H1 (cell line): ENCODE measurements at regions not wholly inside any gene's neighbourhood (a gene's known extent, or its start where the extent isn't known, plus 50 kb on each side); places are given as distances from the start of the nearest gene placed in this dataset.

Experiments used
- ASH2L ChIP-seq: fragments of 200-600, 300-600 bp; sonication (generic); IDR thresholded peaks from one replicate; pipeline ENCODE4 v1.7.1; 2017; ENCODE audit warnings: low read length
- FOSL1 ChIP-seq: IDR thresholded peaks from 2 replicates; pipeline ENCODE4 v1.6.1; 2011; ENCODE audit warnings: mild to moderate bottlenecking, low read depth, low read length, moderate library complexity; ENCODE audit not compliant: insufficient read depth
- HDAC2 ChIP-seq, 2 experiments: fragments of 300-600 bp in 1 of 2; sonication (generic) in 1 of 2; IDR thresholded peaks; 2 replicates each; pipeline ENCODE4 v1.6.1; 2011 to 2012; ENCODE audit warnings: low read depth in 2 of 2, low read length in 2 of 2, mild to moderate bottlenecking in 2 of 2, moderate library complexity in 2 of 2, borderline replicate concordance in 1 of 2, inconsistent platforms in 1 of 2
- JUN ChIP-seq: IDR thresholded peaks from 2 replicates; pipeline ENCODE4 v1.6.1; 2011; ENCODE audit warnings: low read depth, mild to moderate bottlenecking, improper control_type of control experiment, low read length
- POLR2AphosphoS5 ChIP-seq: IDR thresholded peaks from 2 replicates; pipeline ENCODE4 v1.6.1; 2011; ENCODE audit warnings: low read depth, low read length
- SUZ12 ChIP-seq: fragments of 200-600 bp; sonication (generic); IDR thresholded peaks from 2 replicates; pipeline ENCODE4 v1.6.1; 2012; ENCODE audit warnings: mild to moderate bottlenecking, inconsistent platforms, low read length, moderate library complexity, mixed read lengths
- TF ChIP-seq, protein P1 (sequence below): fragments of 300-600 bp; sonication (generic); IDR thresholded peaks from 2 replicates; pipeline ENCODE4 v1.7.1; 2012; ENCODE audit warnings: low read length, moderate library complexity, mild to moderate bottlenecking, inconsistent platforms; ENCODE audit not compliant: insufficient replicate concordance
- TF ChIP-seq, protein P2 (sequence below): IDR thresholded peaks from 2 replicates; pipeline ENCODE4 v1.6.1; 2011; ENCODE audit warnings: low read length, improper control_type of control experiment

DNA sequence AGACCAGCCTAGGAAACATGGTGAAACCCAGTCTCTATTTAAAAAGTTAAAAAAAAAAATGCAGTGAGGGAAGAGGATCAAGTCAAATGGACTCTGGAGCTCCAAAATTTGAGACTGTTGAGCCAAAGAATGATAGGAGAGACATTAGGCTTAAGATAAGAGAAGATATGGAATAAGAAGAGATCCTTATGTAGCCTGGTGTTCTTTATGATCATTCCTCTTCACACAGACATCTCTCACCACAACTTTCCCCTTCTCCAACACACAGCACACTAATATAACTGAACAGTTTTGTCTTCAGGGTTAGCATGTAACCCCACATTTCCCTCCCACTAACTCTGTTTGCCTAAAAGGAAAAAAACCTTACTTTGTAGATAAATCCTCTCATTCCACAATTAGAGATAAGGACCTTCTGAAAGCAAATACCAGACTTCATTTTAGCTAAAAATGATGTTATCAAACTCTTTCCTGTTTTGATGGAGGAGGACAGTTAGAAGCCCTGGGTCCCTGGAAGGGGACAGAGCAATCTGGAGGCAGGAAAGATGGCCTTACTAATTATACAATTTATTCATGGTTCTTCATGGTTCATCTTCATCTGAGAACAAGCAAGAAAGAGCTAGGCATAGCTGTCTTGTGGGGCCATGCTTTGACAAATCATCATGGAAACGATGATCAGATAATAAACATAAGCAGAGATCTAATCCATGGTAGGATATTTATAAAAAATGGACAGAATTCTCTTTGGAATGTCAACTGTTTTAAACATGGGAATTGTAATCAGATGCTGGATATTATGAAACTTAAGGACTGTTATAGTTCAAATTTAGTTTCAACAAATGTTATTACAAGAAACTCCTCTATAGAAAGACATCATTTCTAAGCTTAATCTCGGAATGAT is 96.7 kb upstream of the S1PR1 start (continued):
- TF ChIP-seq, protein P1, sequence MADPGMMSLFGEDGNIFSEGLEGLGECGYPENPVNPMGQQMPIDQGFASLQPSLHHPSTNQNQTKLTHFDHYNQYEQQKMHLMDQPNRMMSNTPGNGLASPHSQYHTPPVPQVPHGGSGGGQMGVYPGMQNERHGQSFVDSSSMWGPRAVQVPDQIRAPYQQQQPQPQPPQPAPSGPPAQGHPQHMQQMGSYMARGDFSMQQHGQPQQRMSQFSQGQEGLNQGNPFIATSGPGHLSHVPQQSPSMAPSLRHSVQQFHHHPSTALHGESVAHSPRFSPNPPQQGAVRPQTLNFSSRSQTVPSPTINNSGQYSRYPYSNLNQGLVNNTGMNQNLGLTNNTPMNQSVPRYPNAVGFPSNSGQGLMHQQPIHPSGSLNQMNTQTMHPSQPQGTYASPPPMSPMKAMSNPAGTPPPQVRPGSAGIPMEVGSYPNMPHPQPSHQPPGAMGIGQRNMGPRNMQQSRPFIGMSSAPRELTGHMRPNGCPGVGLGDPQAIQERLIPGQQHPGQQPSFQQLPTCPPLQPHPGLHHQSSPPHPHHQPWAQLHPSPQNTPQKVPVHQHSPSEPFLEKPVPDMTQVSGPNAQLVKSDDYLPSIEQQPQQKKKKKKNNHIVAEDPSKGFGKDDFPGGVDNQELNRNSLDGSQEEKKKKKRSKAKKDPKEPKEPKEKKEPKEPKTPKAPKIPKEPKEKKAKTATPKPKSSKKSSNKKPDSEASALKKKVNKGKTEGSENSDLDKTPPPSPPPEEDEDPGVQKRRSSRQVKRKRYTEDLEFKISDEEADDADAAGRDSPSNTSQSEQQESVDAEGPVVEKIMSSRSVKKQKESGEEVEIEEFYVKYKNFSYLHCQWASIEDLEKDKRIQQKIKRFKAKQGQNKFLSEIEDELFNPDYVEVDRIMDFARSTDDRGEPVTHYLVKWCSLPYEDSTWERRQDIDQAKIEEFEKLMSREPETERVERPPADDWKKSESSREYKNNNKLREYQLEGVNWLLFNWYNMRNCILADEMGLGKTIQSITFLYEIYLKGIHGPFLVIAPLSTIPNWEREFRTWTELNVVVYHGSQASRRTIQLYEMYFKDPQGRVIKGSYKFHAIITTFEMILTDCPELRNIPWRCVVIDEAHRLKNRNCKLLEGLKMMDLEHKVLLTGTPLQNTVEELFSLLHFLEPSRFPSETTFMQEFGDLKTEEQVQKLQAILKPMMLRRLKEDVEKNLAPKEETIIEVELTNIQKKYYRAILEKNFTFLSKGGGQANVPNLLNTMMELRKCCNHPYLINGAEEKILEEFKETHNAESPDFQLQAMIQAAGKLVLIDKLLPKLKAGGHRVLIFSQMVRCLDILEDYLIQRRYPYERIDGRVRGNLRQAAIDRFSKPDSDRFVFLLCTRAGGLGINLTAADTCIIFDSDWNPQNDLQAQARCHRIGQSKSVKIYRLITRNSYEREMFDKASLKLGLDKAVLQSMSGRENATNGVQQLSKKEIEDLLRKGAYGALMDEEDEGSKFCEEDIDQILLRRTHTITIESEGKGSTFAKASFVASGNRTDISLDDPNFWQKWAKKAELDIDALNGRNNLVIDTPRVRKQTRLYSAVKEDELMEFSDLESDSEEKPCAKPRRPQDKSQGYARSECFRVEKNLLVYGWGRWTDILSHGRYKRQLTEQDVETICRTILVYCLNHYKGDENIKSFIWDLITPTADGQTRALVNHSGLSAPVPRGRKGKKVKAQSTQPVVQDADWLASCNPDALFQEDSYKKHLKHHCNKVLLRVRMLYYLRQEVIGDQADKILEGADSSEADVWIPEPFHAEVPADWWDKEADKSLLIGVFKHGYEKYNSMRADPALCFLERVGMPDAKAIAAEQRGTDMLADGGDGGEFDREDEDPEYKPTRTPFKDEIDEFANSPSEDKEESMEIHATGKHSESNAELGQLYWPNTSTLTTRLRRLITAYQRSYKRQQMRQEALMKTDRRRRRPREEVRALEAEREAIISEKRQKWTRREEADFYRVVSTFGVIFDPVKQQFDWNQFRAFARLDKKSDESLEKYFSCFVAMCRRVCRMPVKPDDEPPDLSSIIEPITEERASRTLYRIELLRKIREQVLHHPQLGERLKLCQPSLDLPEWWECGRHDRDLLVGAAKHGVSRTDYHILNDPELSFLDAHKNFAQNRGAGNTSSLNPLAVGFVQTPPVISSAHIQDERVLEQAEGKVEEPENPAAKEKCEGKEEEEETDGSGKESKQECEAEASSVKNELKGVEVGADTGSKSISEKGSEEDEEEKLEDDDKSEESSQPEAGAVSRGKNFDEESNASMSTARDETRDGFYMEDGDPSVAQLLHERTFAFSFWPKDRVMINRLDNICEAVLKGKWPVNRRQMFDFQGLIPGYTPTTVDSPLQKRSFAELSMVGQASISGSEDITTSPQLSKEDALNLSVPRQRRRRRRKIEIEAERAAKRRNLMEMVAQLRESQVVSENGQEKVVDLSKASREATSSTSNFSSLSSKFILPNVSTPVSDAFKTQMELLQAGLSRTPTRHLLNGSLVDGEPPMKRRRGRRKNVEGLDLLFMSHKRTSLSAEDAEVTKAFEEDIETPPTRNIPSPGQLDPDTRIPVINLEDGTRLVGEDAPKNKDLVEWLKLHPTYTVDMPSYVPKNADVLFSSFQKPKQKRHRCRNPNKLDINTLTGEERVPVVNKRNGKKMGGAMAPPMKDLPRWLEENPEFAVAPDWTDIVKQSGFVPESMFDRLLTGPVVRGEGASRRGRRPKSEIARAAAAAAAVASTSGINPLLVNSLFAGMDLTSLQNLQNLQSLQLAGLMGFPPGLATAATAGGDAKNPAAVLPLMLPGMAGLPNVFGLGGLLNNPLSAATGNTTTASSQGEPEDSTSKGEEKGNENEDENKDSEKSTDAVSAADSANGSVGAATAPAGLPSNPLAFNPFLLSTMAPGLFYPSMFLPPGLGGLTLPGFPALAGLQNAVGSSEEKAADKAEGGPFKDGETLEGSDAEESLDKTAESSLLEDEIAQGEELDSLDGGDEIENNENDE, result no peak
- TF ChIP-seq SUZ12, result no peak
- TF ChIP-seq POLR2AphosphoS5, result no peak
- TF ChIP-seq JUN, result no peak
- no peak for TF ChIP-seq ASH2L
- no peak for TF ChIP-seq HDAC2 (IDR thresholded peaks at IDR 0.05; ENCODE audit: borderline replicate concordance in 1 of 2, low read depth in 2 of 2, low read length in 2 of 2)
- TF ChIP-seq FOSL1, result no peak
- TF ChIP-seq, protein P2, sequence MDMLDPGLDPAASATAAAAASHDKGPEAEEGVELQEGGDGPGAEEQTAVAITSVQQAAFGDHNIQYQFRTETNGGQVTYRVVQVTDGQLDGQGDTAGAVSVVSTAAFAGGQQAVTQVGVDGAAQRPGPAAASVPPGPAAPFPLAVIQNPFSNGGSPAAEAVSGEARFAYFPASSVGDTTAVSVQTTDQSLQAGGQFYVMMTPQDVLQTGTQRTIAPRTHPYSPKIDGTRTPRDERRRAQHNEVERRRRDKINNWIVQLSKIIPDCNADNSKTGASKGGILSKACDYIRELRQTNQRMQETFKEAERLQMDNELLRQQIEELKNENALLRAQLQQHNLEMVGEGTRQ, result no peak
